PFSK-1 (cell line): ENCODE measurements at regions not wholly inside any gene's neighbourhood (a gene's known extent, or its start where the extent isn't known, plus 50 kb on each side); places are given as distances from the start of the nearest gene placed in this dataset.

ENCODE experiments used
- FOXP2 ChIP-seq: optimal IDR thresholded peaks from 2 replicates; pipeline ENCODE3; 2011; ENCODE audit warnings: borderline replicate concordance, control low read depth, inconsistent platforms; ENCODE audit not compliant: insufficient read depth; ENCODE audit errors: extremely low read length, extremely low read depth
- POLR2AphosphoS5 ChIP-seq: IDR thresholded peaks from 2 replicates; pipeline ENCODE4 v1.6.1; 2012; ENCODE audit warnings: low read depth, mild to moderate bottlenecking, control low read depth, low read length, moderate library complexity
- REST ChIP-seq, 2 experiments: IDR thresholded peaks; 2 replicates each; pipeline versions ENCODE4 v1.6.1 to v1.8.0; 2011 to 2012; ENCODE audit warnings: low read depth in 2 of 2, low read length in 2 of 2, control low read depth in 1 of 2, inconsistent platforms in 1 of 2, mild to moderate bottlenecking in 1 of 2, moderate library complexity in 1 of 2; ENCODE audit not compliant: insufficient read depth in 1 of 2
- SIN3A ChIP-seq: IDR thresholded peaks from 2 replicates; pipeline ENCODE4 v1.6.1; 2012; ENCODE audit warnings: mild to moderate bottlenecking, low read length, moderate library complexity, borderline replicate concordance; ENCODE audit not compliant: insufficient read depth
- TAF1 ChIP-seq: IDR thresholded peaks from 2 replicates; pipeline ENCODE4 v1.6.1; 2012; ENCODE audit warnings: low read length, control low read depth, borderline replicate concordance; ENCODE audit not compliant: insufficient read depth

- TF ChIP-seq FOXP2 = no peak
- TF ChIP-seq SIN3A = no peak
- TF ChIP-seq POLR2AphosphoS5 = no peak
- no peak for TF ChIP-seq TAF1
- no peak for TF ChIP-seq REST (IDR thresholded peaks at IDR 0.05; ENCODE audit: insufficient read depth in 1 of 2, low read depth in 2 of 2, low read length in 2 of 2)
These were observed 147.4 kb upstream of the OLIG3 start for GRCh38 chr6:137641474-137642077.

DNA sequence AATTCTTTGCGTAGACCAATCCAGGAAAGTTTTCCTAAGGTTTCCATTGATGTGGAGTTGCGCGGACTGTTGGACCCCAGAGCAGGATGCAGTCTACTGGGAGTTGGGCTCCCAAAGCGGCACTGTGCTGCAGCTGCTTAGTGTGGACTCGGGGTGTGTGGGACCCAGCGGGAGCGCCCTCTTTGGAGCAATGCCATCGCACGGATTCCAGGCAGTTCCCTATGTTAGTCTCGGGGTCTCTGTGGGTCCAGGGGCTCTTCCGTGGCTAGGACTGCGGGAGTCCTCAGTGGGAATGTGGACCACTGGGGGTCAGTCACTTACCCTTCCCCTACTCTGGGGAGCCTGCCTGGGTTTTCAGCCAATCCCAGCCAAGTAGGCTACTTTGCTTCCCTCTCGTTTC lies 151.7 kb upstream of the OLIG3 start:
- no peak for TF ChIP-seq FOXP2
- TF ChIP-seq REST (IDR thresholded peaks at IDR 0.05; ENCODE audit: insufficient read depth in 1 of 2, low read depth in 2 of 2, low read length in 2 of 2) = no peak
- no peak for TF ChIP-seq SIN3A
- no peak for TF ChIP-seq POLR2AphosphoS5
- no peak for TF ChIP-seq TAF1

DNA sequence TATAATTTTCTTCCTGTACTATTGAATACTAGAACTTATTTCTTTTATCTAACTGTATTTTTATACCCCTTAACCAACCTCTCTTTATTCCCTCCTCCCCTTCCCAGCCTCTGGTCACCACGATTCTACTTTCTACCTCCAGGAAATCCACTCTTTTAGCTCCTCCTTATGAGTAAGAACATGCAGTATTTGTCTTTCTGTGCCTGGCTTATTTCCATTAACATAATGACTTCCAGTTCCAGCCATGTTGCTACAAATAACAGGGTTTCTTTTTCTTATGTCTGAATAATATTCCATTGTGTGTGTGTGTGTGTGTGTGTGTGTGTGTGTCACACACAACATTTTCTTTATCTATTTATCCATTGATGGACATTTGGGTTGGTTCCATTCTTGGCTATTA lies 152.3 kb upstream of the OLIG3 start:
- TF ChIP-seq POLR2AphosphoS5 (no peak), FOXP2 (no peak)

DNA sequence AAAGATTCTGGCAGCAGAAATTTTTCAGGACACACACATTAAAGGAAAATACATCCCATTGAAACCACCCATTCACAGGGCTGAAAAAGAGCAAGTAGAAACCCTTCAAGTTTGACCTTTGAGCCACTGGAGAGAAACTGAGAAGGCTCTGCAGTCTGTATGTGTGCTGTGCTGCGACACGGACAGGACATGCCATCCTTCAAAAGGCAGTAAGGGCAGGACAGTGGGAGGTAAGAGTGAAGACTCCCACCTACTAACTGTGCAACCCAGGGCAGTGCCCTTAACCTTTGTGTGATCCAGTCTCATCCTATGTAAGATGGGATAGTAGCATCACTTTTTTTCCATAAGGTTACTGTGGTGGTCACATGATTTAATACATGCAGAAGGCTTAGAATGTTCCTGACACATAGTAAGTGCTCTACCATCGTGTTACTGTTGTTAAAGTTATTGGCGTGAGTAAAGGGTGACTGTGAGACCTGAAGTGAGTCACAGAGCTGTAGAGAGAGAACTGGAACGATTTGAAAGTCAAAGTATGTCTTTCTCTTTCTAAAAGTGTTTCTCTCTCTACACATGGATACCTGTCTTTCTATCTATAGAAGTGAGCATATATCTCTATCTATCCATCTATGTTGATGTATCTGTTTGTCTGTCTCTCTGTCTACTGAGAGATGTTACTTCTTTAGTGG lies 153.7 kb upstream of the OLIG3 start:
- no peak for TF ChIP-seq FOXP2
- no peak for TF ChIP-seq POLR2AphosphoS5
- no peak for TF ChIP-seq SIN3A
- no peak for TF ChIP-seq TAF1
- TF ChIP-seq REST (IDR thresholded peaks at IDR 0.05; ENCODE audit: insufficient read depth in 1 of 2, low read depth in 2 of 2, low read length in 2 of 2) = no peak

DNA sequence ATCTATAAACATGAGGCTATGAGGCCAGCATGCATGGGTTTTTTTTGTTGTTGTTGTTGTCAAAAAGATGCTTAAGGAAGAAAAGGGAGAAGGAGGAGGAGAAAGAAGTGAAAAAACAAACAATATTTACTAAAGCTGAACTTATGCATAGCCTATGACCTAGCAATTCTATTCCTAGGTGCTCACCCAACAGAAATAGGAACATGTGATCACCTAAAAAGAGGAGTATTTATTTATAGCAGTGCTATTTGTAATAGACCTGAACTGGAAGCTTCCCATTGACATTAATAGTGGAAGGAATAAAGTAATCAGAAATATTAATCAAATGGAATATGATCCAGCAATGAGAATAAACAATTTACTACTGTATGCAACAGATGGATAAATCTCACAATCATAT lies 156.5 kb upstream of the OLIG3 start:
- TF ChIP-seq FOXP2 (no peak), SIN3A (no peak), REST (IDR thresholded peaks at IDR 0.05; ENCODE audit: insufficient read depth in 1 of 2, low read depth in 2 of 2, low read length in 2 of 2) (no peak), POLR2AphosphoS5 (no peak), TAF1 (no peak)
